H9 (cell line): ENCODE measurements at regions not wholly inside any gene's neighbourhood (a gene's known extent, or its start where the extent isn't known, plus 50 kb on each side); places are given as distances from the start of the nearest gene placed in this dataset.

ENCODE experiments used
- DNase-seq: peaks from one replicate; pipeline ENCODE4 v3.0.0-alpha.2; 2017
- H2AFZ ChIP-seq: one replicate; pipeline ENCODE4 v1.6.1; 2013; ENCODE audit warnings: mild to moderate bottlenecking, low read length, control low read depth, moderate library complexity
- H2AK5ac ChIP-seq: 2 replicates; pipeline ENCODE4 v1.6.1; 2013; ENCODE audit warnings: low read length, control low read depth, mixed read lengths; ENCODE audit not compliant: insufficient read length
- H2BK120ac ChIP-seq: one replicate; pipeline ENCODE4 v1.6.1; 2013; ENCODE audit warnings: low read depth, mild to moderate bottlenecking, low read length, control low read depth, inconsistent platforms; ENCODE audit not compliant: poor library complexity, severe bottlenecking
- H2BK12ac ChIP-seq: 2 replicates; pipeline ENCODE4 v1.6.1; 2013; ENCODE audit warnings: low read length, control low read depth, mixed read lengths, low read depth; ENCODE audit not compliant: insufficient read length
- H2BK15ac ChIP-seq: 2 replicates; pipeline ENCODE4 v1.6.1; 2013; ENCODE audit warnings: low read depth, low read length, control low read depth
- H2BK20ac ChIP-seq: one replicate; pipeline ENCODE4 v1.6.1; 2013; ENCODE audit warnings: low read depth, mild to moderate bottlenecking, low read length, control low read depth, inconsistent platforms; ENCODE audit not compliant: poor library complexity, severe bottlenecking
- H2BK5ac ChIP-seq: 2 replicates; pipeline ENCODE4 v1.6.1; 2013; ENCODE audit warnings: low read length, control low read depth, mixed read lengths; ENCODE audit not compliant: insufficient read length
- H3K14ac ChIP-seq: 2 replicates; pipeline ENCODE4 v1.6.1; 2013; ENCODE audit warnings: low read length, control low read depth; ENCODE audit not compliant: insufficient read depth
- H3K18ac ChIP-seq: 2 replicates; pipeline ENCODE4 v1.6.1; 2013; ENCODE audit warnings: low read depth, mild to moderate bottlenecking, mixed read lengths, low read length, control low read depth; ENCODE audit not compliant: insufficient read length
- H3K23ac ChIP-seq: 2 replicates; pipeline ENCODE4 v1.6.1; 2013; ENCODE audit warnings: low read length, control low read depth, mixed read lengths, low read depth; ENCODE audit not compliant: insufficient read length
- H3K23me2 ChIP-seq: 2 replicates; pipeline ENCODE4 v1.6.1; 2013; ENCODE audit warnings: low read depth, mild to moderate bottlenecking, mixed read lengths, low read length, control low read depth; ENCODE audit not compliant: insufficient read length, poor library complexity, severe bottlenecking
- H3K27ac ChIP-seq: 2 replicates; pipeline ENCODE4 v1.5.1; 2013; ENCODE audit warnings: low read length, control low read depth, mixed read lengths, low read depth; ENCODE audit not compliant: insufficient read length
- H3K27me3 ChIP-seq: 2 replicates; pipeline ENCODE4 v1.6.1; 2013; ENCODE audit warnings: low read length, control low read depth, inconsistent platforms; ENCODE audit not compliant: insufficient read depth
- H3K4ac ChIP-seq: 2 replicates; pipeline ENCODE4 v1.6.1; 2013; ENCODE audit warnings: low read depth, mild to moderate bottlenecking, control low read depth, inconsistent platforms, low read length, moderate library complexity
- H3K4me1 ChIP-seq: 2 replicates; pipeline ENCODE4 v1.6.1; 2013; ENCODE audit warnings: low read length, control low read depth, inconsistent platforms; ENCODE audit not compliant: insufficient read depth
- H3K4me2 ChIP-seq: 2 replicates; pipeline ENCODE4 v1.6.1; 2013; ENCODE audit warnings: low read length, control low read depth, mixed read lengths; ENCODE audit not compliant: insufficient read length, insufficient read depth
- H3K56ac ChIP-seq: 2 replicates; pipeline ENCODE4 v1.6.1; 2013; ENCODE audit warnings: low read depth, mild to moderate bottlenecking, mixed read lengths, low read length, control low read depth; ENCODE audit not compliant: insufficient read length
- H3K79me1 ChIP-seq: 2 replicates; pipeline ENCODE4 v1.6.1; 2013; ENCODE audit warnings: low read depth, mild to moderate bottlenecking, moderate library complexity, low read length, control low read depth, inconsistent platforms; ENCODE audit not compliant: insufficient read depth, poor library complexity, severe bottlenecking
- H3K79me2 ChIP-seq: 2 replicates; pipeline ENCODE4 v1.6.1; 2013; ENCODE audit warnings: low read length, control low read depth, inconsistent platforms; ENCODE audit not compliant: insufficient read depth
- H3K9ac ChIP-seq: 2 replicates; pipeline ENCODE4 v1.6.1; 2013; ENCODE audit warnings: low read length, control low read depth, mixed read lengths; ENCODE audit not compliant: insufficient read length; ENCODE audit errors: extremely low read depth
- H3K9me3 ChIP-seq: one replicate; pipeline ENCODE4 v1.6.1; 2013; ENCODE audit warnings: low read depth, low read length, inconsistent platforms; ENCODE audit not compliant: control insufficient read depth
- H3T11ph ChIP-seq: one replicate; pipeline ENCODE4 v1.6.1; 2013; ENCODE audit warnings: mild to moderate bottlenecking, low read length, control low read depth, inconsistent platforms
- H4K20me1 ChIP-seq: one replicate; pipeline ENCODE4 v1.6.1; 2013; ENCODE audit not compliant: control insufficient read depth, insufficient read length, insufficient read depth
- H4K5ac ChIP-seq: 2 replicates; pipeline ENCODE4 v1.6.1; 2013; ENCODE audit warnings: low read depth, mild to moderate bottlenecking, mixed read lengths, low read length, control low read depth; ENCODE audit not compliant: insufficient read length
- H4K8ac ChIP-seq: replicated peaks from 2 replicates; pipeline ENCODE4 v1.6.1; 2013; ENCODE audit warnings: low read length, control low read depth, mixed read lengths, low read depth; ENCODE audit not compliant: insufficient read length
- H4K91ac ChIP-seq: 2 replicates; pipeline ENCODE4 v1.6.1; 2013; ENCODE audit warnings: low read depth, mild to moderate bottlenecking, moderate library complexity, mixed read lengths, low read length, control low read depth; ENCODE audit not compliant: insufficient read length
- H3K27ac Mint-ChIP-seq, 3 experiments: 2 replicates in 2 of 3; 3 replicates in 1 of 3; pipeline ENCODE4 v1.8.0; 2020 to 2021; ENCODE audit warnings: mixed read lengths in 3 of 3, mild to moderate bottlenecking in 1 of 3, moderate library complexity in 1 of 3
- H3K27me3 Mint-ChIP-seq: 2 replicates; pipeline ENCODE4 v1.8.0; 2021; ENCODE audit warnings: low read depth, mild to moderate bottlenecking, moderate library complexity, mixed read lengths
- H3K36me3 Mint-ChIP-seq, 3 experiments: 2 replicates in 2 of 3; 3 replicates in 1 of 3; pipeline ENCODE4 v1.8.0; 2020 to 2021; ENCODE audit warnings: low read depth in 3 of 3, mixed read lengths in 3 of 3; ENCODE audit not compliant: insufficient read depth in 1 of 3
- H3K4me1 Mint-ChIP-seq, 2 experiments: 2 replicates each; pipeline ENCODE4 v1.8.0; 2020; ENCODE audit warnings: mixed read lengths in 2 of 2
- H3K4me3 Mint-ChIP-seq, 2 experiments: 2 replicates in 1 of 2; 3 replicates in 1 of 2; pipeline ENCODE4 v1.8.0; 2020 to 2021; ENCODE audit warnings: mild to moderate bottlenecking in 2 of 2, mixed read lengths in 2 of 2, moderate library complexity in 1 of 2
- H3K9me3 Mint-ChIP-seq, 2 experiments: 2 replicates in 1 of 2; 3 replicates in 1 of 2; pipeline ENCODE4 v1.8.0; 2020; ENCODE audit warnings: mild to moderate bottlenecking in 2 of 2, mixed read lengths in 2 of 2, moderate library complexity in 1 of 2
- WGBS: extraction: QIAGEN DNeasy Blood & Tissue Kit; methylation state at CpG from one replicate; pipeline ENCODE4 v1.1.7; 2013; ENCODE audit warnings: missing lambda C conversion rate, low lambda C conversion rate, mixed read lengths; ENCODE audit not compliant: insufficient read length; ENCODE audit errors: extremely low coverage; 5-methylcytosine and 5-hydroxymethylcytosine counted together
- TF ChIP-seq, protein P1 (sequence below): fragments of 200-600 bp; sonication (generic); conservative IDR thresholded peaks from 3 replicates; pipeline ENCODE4 v1.8.0; 2021; ENCODE audit warnings: antibody characterized with exemption, mild to moderate bottlenecking

DNA sequence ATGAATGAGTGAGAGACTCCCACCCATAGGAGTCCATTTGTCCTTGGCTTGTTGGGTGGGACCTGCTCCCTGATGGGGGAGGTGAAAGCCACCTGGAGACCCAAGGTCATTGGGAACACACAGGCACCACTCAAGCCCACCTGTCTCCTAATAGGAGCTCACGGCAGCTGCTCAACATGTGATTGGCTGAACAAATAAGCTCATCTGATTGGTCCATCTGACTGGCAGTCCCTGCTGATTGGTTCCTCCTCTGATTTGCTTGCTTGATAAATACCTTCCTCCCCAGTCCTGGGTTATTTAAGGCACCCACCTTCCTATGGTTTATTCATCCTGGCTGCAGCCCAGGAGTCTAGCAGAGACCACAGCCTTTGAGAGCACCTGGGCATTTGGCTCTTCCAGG is 502.9 kb downstream of the PTPRU start:
- no peaks in the 10 kb centered on the region for H3K9me3 Mint-ChIP-seq
- no CpG with 5 or more reads among the region's 1 CpG for whole genome bisulfite sequencing

More for the DNA sequence above, 502.9 kb downstream of the PTPRU start:
- H2BK15ac ChIP-seq: no peak overlapping the region
- no peak overlapping the region for H2BK5ac ChIP-seq
- no peak overlapping the region for H3K18ac ChIP-seq
- peaks cover 2% of the 10 kb centered on the region for H4K20me1 ChIP-seq
- no peak overlapping the region for H3K27ac ChIP-seq
- no peak overlapping the region; a peak in 1 of 5 replicates for H3K4me3 Mint-ChIP-seq
- H3K27ac Mint-ChIP-seq: no peak overlapping the region
- no peak overlapping the region for H4K5ac ChIP-seq
- no peak overlapping the region for H2BK12ac ChIP-seq
- H3K79me2 ChIP-seq: no peaks in the 10 kb centered on the region
- H3K14ac ChIP-seq: no peak overlapping the region
- H2AFZ ChIP-seq: no peak overlapping the region
- H3K4me1 ChIP-seq: no peaks in the 10 kb centered on the region
- H3K36me3 Mint-ChIP-seq: no peaks in the 10 kb centered on the region
- TF ChIP-seq, protein P1, sequence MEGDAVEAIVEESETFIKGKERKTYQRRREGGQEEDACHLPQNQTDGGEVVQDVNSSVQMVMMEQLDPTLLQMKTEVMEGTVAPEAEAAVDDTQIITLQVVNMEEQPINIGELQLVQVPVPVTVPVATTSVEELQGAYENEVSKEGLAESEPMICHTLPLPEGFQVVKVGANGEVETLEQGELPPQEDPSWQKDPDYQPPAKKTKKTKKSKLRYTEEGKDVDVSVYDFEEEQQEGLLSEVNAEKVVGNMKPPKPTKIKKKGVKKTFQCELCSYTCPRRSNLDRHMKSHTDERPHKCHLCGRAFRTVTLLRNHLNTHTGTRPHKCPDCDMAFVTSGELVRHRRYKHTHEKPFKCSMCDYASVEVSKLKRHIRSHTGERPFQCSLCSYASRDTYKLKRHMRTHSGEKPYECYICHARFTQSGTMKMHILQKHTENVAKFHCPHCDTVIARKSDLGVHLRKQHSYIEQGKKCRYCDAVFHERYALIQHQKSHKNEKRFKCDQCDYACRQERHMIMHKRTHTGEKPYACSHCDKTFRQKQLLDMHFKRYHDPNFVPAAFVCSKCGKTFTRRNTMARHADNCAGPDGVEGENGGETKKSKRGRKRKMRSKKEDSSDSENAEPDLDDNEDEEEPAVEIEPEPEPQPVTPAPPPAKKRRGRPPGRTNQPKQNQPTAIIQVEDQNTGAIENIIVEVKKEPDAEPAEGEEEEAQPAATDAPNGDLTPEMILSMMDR: no peak
- H3K27me3 ChIP-seq: no peaks in the 10 kb centered on the region
- no peak overlapping the region for H3K4me2 ChIP-seq
- DNase-seq: no peak
- H3K9ac ChIP-seq: no peak overlapping the region
- H3K9me3 ChIP-seq: no peaks in the 10 kb centered on the region
- H3K4ac ChIP-seq: no peak overlapping the region
- H3K23ac ChIP-seq: no peak overlapping the region
- no peaks in the 10 kb centered on the region; a peak in 1 of 4 replicates for H3K4me1 Mint-ChIP-seq
- H3K27me3 Mint-ChIP-seq: peaks cover 22% of the 10 kb centered on the region
- no peak overlapping the region for H4K8ac ChIP-seq
- no peak overlapping the region for H3T11ph ChIP-seq
- no peak overlapping the region for H3K56ac ChIP-seq
- H2BK20ac ChIP-seq: no peak overlapping the region
- no peak overlapping the region for H2AK5ac ChIP-seq
- no peak overlapping the region for H4K91ac ChIP-seq
- H3K23me2 ChIP-seq: no peaks in the 10 kb centered on the region
- no peaks in the 10 kb centered on the region for H3K79me1 ChIP-seq
- no peak overlapping the region for H2BK120ac ChIP-seq
